HAP-1 (cell line): ENCODE measurements at regions not wholly inside any gene's neighbourhood (a gene's known extent, or its start where the extent isn't known, plus 50 kb on each side); places are given as distances from the start of the nearest gene placed in this dataset.

Experiments used
- DNase-seq, 2 experiments: peaks; one replicate each; pipeline ENCODE4 v3.0.0-alpha.2; 2016 to 2020; ENCODE audit warnings: low spot score in 2 of 2
- H3K27me3 ChIP-seq: fragments of 250-450 bp; sonication (Bioruptor Pico); 2 replicates; pipeline ENCODE4 v1.5.1; 2020; ENCODE audit warnings: low read depth, mild to moderate bottlenecking, moderate library complexity
- H3K36me3 ChIP-seq: fragments of 250-450 bp; sonication (Bioruptor Pico); replicated peaks from 2 replicates; pipeline ENCODE4 v1.5.1; 2020; ENCODE audit warnings: mild to moderate bottlenecking
- H3K4me1 ChIP-seq: fragments of 250-450 bp; sonication (Bioruptor Pico); 2 replicates; pipeline ENCODE4 v1.5.1; 2020; ENCODE audit warnings: mild to moderate bottlenecking
- H3K4me3 ChIP-seq: fragments of 250-450 bp; sonication (Bioruptor Pico); 2 replicates; pipeline ENCODE4 v1.5.1; 2020; ENCODE audit warnings: mild to moderate bottlenecking, moderate library complexity
- H3K9me3 ChIP-seq: fragments of 250-450 bp; sonication (Bioruptor Pico); 2 replicates; pipeline ENCODE4 v1.5.1; 2020; ENCODE audit warnings: mild to moderate bottlenecking, moderate library complexity
- in situ Hi-C: fragments of 300-500 bp; cut with MboI; formaldehyde crosslinking; loops from 3 replicates; pipeline ENCODE4 v1.14.3; 2020; ENCODE audit warnings: low sequenced_read_pairs, inconsistent platforms, mixed read lengths

- H3K4me3 ChIP-seq, result no peak overlapping the region
- in situ Hi-C loops, result no loop called here
- no peaks in the 10 kb centered on the region for H3K27me3 ChIP-seq
- no peaks in the 10 kb centered on the region for H3K9me3 ChIP-seq
- no peaks in the 10 kb centered on the region for H3K36me3 ChIP-seq
- H3K4me1 ChIP-seq, result no peaks in the 10 kb centered on the region
- no peak for DNase-seq
Observed at GRCh38 chr11:127631974-127632373, 631.4 kb upstream of the KIRREL3 start.

GRCh38 chr11:127629200-127629599 is 628.6 kb upstream of the KIRREL3 start:
- no peak for DNase-seq
- in situ Hi-C loops, result no loop called here
- H3K4me3 ChIP-seq, result no peak overlapping the region
- no peaks in the 10 kb centered on the region for H3K9me3 ChIP-seq
- H3K36me3 ChIP-seq, result no peaks in the 10 kb centered on the region
- H3K27me3 ChIP-seq, result no peaks in the 10 kb centered on the region
- no peaks in the 10 kb centered on the region for H3K4me1 ChIP-seq

- no peak overlapping the region for H3K4me3 ChIP-seq
- H3K4me1 ChIP-seq, result no peaks in the 10 kb centered on the region
- in situ Hi-C loops, result no loop called here
- H3K27me3 ChIP-seq, result no peaks in the 10 kb centered on the region
- H3K36me3 ChIP-seq, result no peaks in the 10 kb centered on the region
- H3K9me3 ChIP-seq, result no peaks in the 10 kb centered on the region
- DNase-seq, result no peak
Observed at GRCh38 chr11:127628458-127628785, 627.9 kb upstream of the KIRREL3 start.

GRCh38 chr11:127627629-127628457 is 627.3 kb upstream of the KIRREL3 start:
- no peaks in the 10 kb centered on the region for H3K9me3 ChIP-seq
- in situ Hi-C loops, result no loop called here
- no peak overlapping the region for H3K4me3 ChIP-seq
- H3K27me3 ChIP-seq, result no peaks in the 10 kb centered on the region
- no peaks in the 10 kb centered on the region for H3K36me3 ChIP-seq
- H3K4me1 ChIP-seq, result no peaks in the 10 kb centered on the region
- DNase-seq, result no peak

- DNase-seq, result no peak
- Histone ChIP-seq H3K4me1 (no peaks in the 10 kb centered on the region), H3K9me3 (no peaks in the 10 kb centered on the region), H3K36me3 (no peaks in the 10 kb centered on the region), H3K4me3 (no peak overlapping the region), H3K27me3 (no peaks in the 10 kb centered on the region)
- in situ Hi-C loops, result no loop called here
Observed at GRCh38 chr11:127627204-127627603, 626.6 kb upstream of the KIRREL3 start.

GRCh38 chr11:127625402-127625801 is 624.8 kb upstream of the KIRREL3 start:
- no peak overlapping the region for H3K4me3 ChIP-seq
- no peaks in the 10 kb centered on the region for H3K9me3 ChIP-seq
- H3K4me1 ChIP-seq, result no peaks in the 10 kb centered on the region
- no peak for DNase-seq
- H3K27me3 ChIP-seq, result no peaks in the 10 kb centered on the region
- H3K36me3 ChIP-seq, result no peaks in the 10 kb centered on the region
- in situ Hi-C loops, result no loop called here

- H3K4me3 ChIP-seq, result no peak overlapping the region
- DNase-seq, result no peak
- no peaks in the 10 kb centered on the region for H3K4me1 ChIP-seq
- in situ Hi-C loops, result no loop called here
- H3K9me3 ChIP-seq, result no peaks in the 10 kb centered on the region
- H3K27me3 ChIP-seq, result no peaks in the 10 kb centered on the region
- H3K36me3 ChIP-seq, result no peaks in the 10 kb centered on the region
Observed at GRCh38 chr11:127624306-127624856, 623.8 kb upstream of the KIRREL3 start.

GRCh38 chr11:127622686-127623085 is 622.1 kb upstream of the KIRREL3 start:
- Histone ChIP-seq H3K4me3 (no peak overlapping the region), H3K27me3 (no peaks in the 10 kb centered on the region), H3K4me1 (no peaks in the 10 kb centered on the region), H3K9me3 (no peaks in the 10 kb centered on the region), H3K36me3 (no peaks in the 10 kb centered on the region)
- in situ Hi-C loops, result no loop called here
- DNase-seq, result no peak

GRCh38 chr11:127620671-127621070 is 620.1 kb upstream of the KIRREL3 start:
- DNase-seq, result no peak
- in situ Hi-C loops, result no loop called here
- no peaks in the 10 kb centered on the region for H3K36me3 ChIP-seq

GRCh38 chr11:127619946-127620345 is 619.4 kb upstream of the KIRREL3 start:
- no peak for DNase-seq
- Histone ChIP-seq H3K27me3 (no peaks in the 10 kb centered on the region), H3K4me1 (no peaks in the 10 kb centered on the region), H3K9me3 (no peaks in the 10 kb centered on the region), H3K36me3 (no peaks in the 10 kb centered on the region), H3K4me3 (no peak overlapping the region)
- in situ Hi-C loops, result no loop called here

More at GRCh38 chr11:127620671-127621070, 620.1 kb upstream of the KIRREL3 start:
- Histone ChIP-seq H3K4me3 (no peak overlapping the region), H3K27me3 (no peaks in the 10 kb centered on the region), H3K4me1 (no peaks in the 10 kb centered on the region), H3K9me3 (no peaks in the 10 kb centered on the region)

- Histone ChIP-seq H3K4me3 (no peak overlapping the region), H3K36me3 (no peaks in the 10 kb centered on the region), H3K27me3 (no peaks in the 10 kb centered on the region), H3K9me3 (no peaks in the 10 kb centered on the region), H3K4me1 (no peaks in the 10 kb centered on the region)
- DNase-seq, result no peak
- in situ Hi-C loops, result no loop called here
Observed at GRCh38 chr11:127618721-127619120, 618.2 kb upstream of the KIRREL3 start.

GRCh38 chr11:127616158-127616557 is 615.6 kb upstream of the KIRREL3 start:
- H3K36me3 ChIP-seq, result no peaks in the 10 kb centered on the region
- H3K9me3 ChIP-seq, result no peaks in the 10 kb centered on the region
- no peak overlapping the region for H3K4me3 ChIP-seq
- H3K4me1 ChIP-seq, result no peaks in the 10 kb centered on the region
- no peaks in the 10 kb centered on the region for H3K27me3 ChIP-seq
- in situ Hi-C loops, result no loop called here
- DNase-seq, result no peak

GRCh38 chr11:127612607-127613006 is 612.0 kb upstream of the KIRREL3 start:
- DNase-seq, result no peak
- Histone ChIP-seq H3K4me1 (no peaks in the 10 kb centered on the region), H3K36me3 (no peaks in the 10 kb centered on the region), H3K27me3 (no peaks in the 10 kb centered on the region), H3K4me3 (no peak overlapping the region), H3K9me3 (no peaks in the 10 kb centered on the region)
- in situ Hi-C loops, result no loop called here

GRCh38 chr11:127609025-127609773 is 608.6 kb upstream of the KIRREL3 start:
- in situ Hi-C loops, result no loop called here
- H3K4me3 ChIP-seq, result no peak overlapping the region
- no peaks in the 10 kb centered on the region for H3K9me3 ChIP-seq
- no peaks in the 10 kb centered on the region for H3K4me1 ChIP-seq
- DNase-seq, result no peak
- H3K36me3 ChIP-seq, result no peaks in the 10 kb centered on the region
- H3K27me3 ChIP-seq, result no peaks in the 10 kb centered on the region
